Loucy (cell line): ENCODE measurements at regions not wholly inside any gene's neighbourhood (a gene's known extent, or its start where the extent isn't known, plus 50 kb on each side); places are given as distances from the start of the nearest gene placed in this dataset.

ENCODE experiments used
- CTCF ChIP-seq: fragments of 200-600 bp; sonication (generic); conservative IDR thresholded peaks from 2 replicates; pipeline ENCODE4 v1.5.1; 2014; ENCODE audit warnings: mild to moderate bottlenecking, antibody characterized with exemption, low read length
- EZH2phosphoT487 ChIP-seq: fragments of 200-600 bp; IDR thresholded peaks from 2 replicates; pipeline ENCODE4 v1.6.1; 2018; ENCODE audit warnings: antibody characterized with exemption, mild to moderate bottlenecking, moderate library complexity, borderline replicate concordance

DNA sequence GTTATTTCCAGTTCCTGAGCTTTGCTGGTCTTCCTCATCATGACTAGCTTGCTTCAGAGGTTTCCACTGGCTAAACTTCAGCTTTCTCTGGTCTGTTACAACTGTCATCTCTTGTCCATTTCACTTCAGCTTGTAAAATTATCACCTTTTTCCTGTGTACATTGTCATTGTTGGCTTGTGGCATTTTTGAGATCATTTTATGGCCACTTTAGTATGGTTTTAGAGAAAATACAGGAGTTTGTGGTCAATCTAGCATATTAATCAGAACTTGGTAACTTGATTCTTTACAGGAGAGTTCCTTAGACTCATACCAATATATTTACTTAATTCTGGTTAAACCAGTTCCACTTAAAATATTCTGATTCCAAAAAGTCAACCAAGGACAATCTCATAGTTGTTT lies 235.9 kb upstream of the KITLG start:
- TF ChIP-seq CTCF (no peak), EZH2phosphoT487 (peak; percentile 47; the same call in 1 of the 2 replicates)
